SK-N-SH treated with all-trans-retinoic acid at 6 μM for 48 hours (cell line): ENCODE measurements at regions not wholly inside any gene's neighbourhood (a gene's known extent, or its start where the extent isn't known, plus 50 kb on each side); places are given as distances from the start of the nearest gene placed in this dataset.

Experiments
- ATAC-seq: fragments of 200-7000 bp; cut with Tn5 transposase; 3 replicates; pipeline ENCODE4 v1.9.1; 2020; ENCODE audit warnings: mild to moderate bottlenecking, moderate library complexity
- ARNTL ChIP-seq: fragments of 450-650 bp; formaldehyde crosslinking; IDR thresholded peaks from 2 replicates; pipeline ENCODE4 v1.5.0; 2020; ENCODE audit warnings: low read depth, mild to moderate bottlenecking, moderate library complexity, borderline replicate concordance
- BACH2 ChIP-seq: fragments of 250-450 bp; sonication (Bioruptor Pico); IDR thresholded peaks from 2 replicates; pipeline ENCODE4 v1.9.0; 2021; ENCODE audit warnings: mild to moderate bottlenecking, borderline replicate concordance
- CREB5 ChIP-seq: fragments of 250-450 bp; sonication (Bioruptor Pico); IDR thresholded peaks from 2 replicates; pipeline ENCODE4 v1.5.1; 2020; ENCODE audit warnings: low read depth, mild to moderate bottlenecking, moderate library complexity
- CSDC2 ChIP-seq: fragments of 250-450 bp; sonication (Bioruptor Pico); IDR thresholded peaks from 2 replicates; pipeline ENCODE4 v1.5.0; 2020; ENCODE audit warnings: mild to moderate bottlenecking, moderate library complexity
- CSRNP3 ChIP-seq: fragments of 250-450 bp; sonication (Bioruptor Pico); IDR thresholded peaks from 2 replicates; pipeline ENCODE4 v1.5.1; 2021; ENCODE audit warnings: mild to moderate bottlenecking, moderate library complexity
- ESRRG ChIP-seq: fragments of 250-450 bp; sonication (Bioruptor Pico); IDR thresholded peaks from 2 replicates; pipeline ENCODE4 v1.6.1; 2021; ENCODE audit warnings: mild to moderate bottlenecking
- ISL1 ChIP-seq: fragments of 250-450 bp; sonication (Bioruptor Pico); IDR thresholded peaks from 2 replicates; pipeline ENCODE4 v2.1.2; 2022; ENCODE audit warnings: mild to moderate bottlenecking, moderate library complexity
- OSR1 ChIP-seq: fragments of 250-450 bp; sonication (Bioruptor Pico); IDR thresholded peaks from 2 replicates; pipeline ENCODE4 v1.8.0; 2022; ENCODE audit warnings: moderate library complexity, mild to moderate bottlenecking, inconsistent platforms
- PATZ1 ChIP-seq: fragments of 250-450 bp; sonication (Bioruptor Pico); IDR thresholded peaks from 2 replicates; pipeline ENCODE4 v1.8.0; 2020; ENCODE audit warnings: mild to moderate bottlenecking, moderate library complexity, borderline replicate concordance
- POU6F1 ChIP-seq: fragments of 250-450 bp; sonication (Bioruptor Pico); IDR thresholded peaks from 2 replicates; pipeline ENCODE4 v1.8.0; 2021; ENCODE audit warnings: low read depth, mild to moderate bottlenecking, moderate library complexity, borderline replicate concordance
- PPARA ChIP-seq: fragments of 250-450 bp; sonication (Bioruptor Pico); IDR thresholded peaks from 2 replicates; pipeline ENCODE4 v1.5.0; 2020; ENCODE audit warnings: mild to moderate bottlenecking, borderline replicate concordance
- RARB ChIP-seq: fragments of 250-450 bp; sonication (Bioruptor Pico); IDR thresholded peaks from 2 replicates; pipeline ENCODE4 v1.8.0; 2021; ENCODE audit warnings: mild to moderate bottlenecking, moderate library complexity
- SNAI2 ChIP-seq: fragments of 250-450 bp; sonication (Bioruptor Pico); IDR thresholded peaks from 2 replicates; pipeline ENCODE4 v1.5.0; 2020; ENCODE audit warnings: mild to moderate bottlenecking, moderate library complexity
- TCF4 ChIP-seq: fragments of 250-450 bp; sonication (Bioruptor Pico); IDR thresholded peaks from 2 replicates; pipeline ENCODE4 v1.8.0; 2021; ENCODE audit warnings: mild to moderate bottlenecking, moderate library complexity, borderline replicate concordance
- TOX ChIP-seq: fragments of 250-450 bp; sonication (Bioruptor Pico); IDR thresholded peaks from 2 replicates; pipeline ENCODE4 v1.8.0; 2021; ENCODE audit warnings: mild to moderate bottlenecking, moderate library complexity, borderline replicate concordance
- ZC3H10 ChIP-seq: fragments of 250-450 bp; sonication (Bioruptor Pico); IDR thresholded peaks from 2 replicates; pipeline ENCODE4 v1.5.1; 2021; ENCODE audit warnings: mild to moderate bottlenecking, moderate library complexity
- ZFP3 ChIP-seq: fragments of 250-450 bp; sonication (Bioruptor Pico); IDR thresholded peaks from 2 replicates; pipeline ENCODE4 v1.5.0; 2020; ENCODE audit warnings: mild to moderate bottlenecking, moderate library complexity
- ZFP30 ChIP-seq: fragments of 450-650 bp; formaldehyde crosslinking; IDR thresholded peaks from 2 replicates; pipeline ENCODE4 v1.5.0; 2022; ENCODE audit warnings: mild to moderate bottlenecking, moderate library complexity
- ZNF565 ChIP-seq: fragments of 450-650 bp; formaldehyde crosslinking; conservative IDR thresholded peaks from 2 replicates; pipeline ENCODE4 v1.5.0; 2020; ENCODE audit warnings: low read depth, mild to moderate bottlenecking, moderate library complexity
- ZNF70 ChIP-seq: fragments of 450-650 bp; formaldehyde crosslinking; IDR thresholded peaks from 2 replicates; pipeline ENCODE4 v1.5.0; 2020; ENCODE audit warnings: mild to moderate bottlenecking, moderate library complexity
- ZNF8 ChIP-seq: fragments of 450-650 bp; formaldehyde crosslinking; IDR thresholded peaks from 2 replicates; pipeline ENCODE4 v1.5.0; 2020; ENCODE audit warnings: mild to moderate bottlenecking, moderate library complexity

- no peak for TF ChIP-seq POU6F1 (CRISPR knock-in tag)
- no peak for TF ChIP-seq ZFP30 (CRISPR knock-in tag)
- no peak for TF ChIP-seq PPARA (CRISPR knock-in tag)
- no peak for TF ChIP-seq ESRRG (CRISPR knock-in tag)
- TF ChIP-seq OSR1 (CRISPR knock-in tag) = no peak
- TF ChIP-seq PATZ1 (CRISPR knock-in tag) = no peak
- TF ChIP-seq ZNF565 (CRISPR knock-in tag) = no peak
- no peak for TF ChIP-seq CREB5
- no peak for TF ChIP-seq ZNF8 (CRISPR knock-in tag)
- no peak for TF ChIP-seq ARNTL (CRISPR knock-in tag)
- TF ChIP-seq TCF4 (CRISPR knock-in tag) = no peak
- no peak for TF ChIP-seq ZFP3 (CRISPR knock-in tag)
- no peak for TF ChIP-seq ZC3H10 (CRISPR knock-in tag)
- ATAC-seq = no peak
Measured at GRCh38 chr4:13887010-13887409, 259.5 kb upstream of the BOD1L1 start.

- TF ChIP-seq ISL1 (CRISPR knock-in tag) = no peak
- no peak for TF ChIP-seq ZFP3 (CRISPR knock-in tag)
- TF ChIP-seq ZC3H10 (CRISPR knock-in tag) = no peak
- TF ChIP-seq PPARA (CRISPR knock-in tag) = no peak
- no peak for TF ChIP-seq CREB5
- TF ChIP-seq OSR1 (CRISPR knock-in tag) = no peak
- no peak for TF ChIP-seq RARB (CRISPR knock-in tag)
- TF ChIP-seq PATZ1 (CRISPR knock-in tag) = no peak
- TF ChIP-seq SNAI2 (CRISPR knock-in tag) = no peak
- no peak for TF ChIP-seq ARNTL (CRISPR knock-in tag)
- TF ChIP-seq ZNF565 (CRISPR knock-in tag) = no peak
- TF ChIP-seq ESRRG (CRISPR knock-in tag) = no peak
- no peak for TF ChIP-seq BACH2
- no peak for TF ChIP-seq CSRNP3
- no peak for TF ChIP-seq CSDC2 (CRISPR knock-in tag)
- no peak for TF ChIP-seq TOX (CRISPR knock-in tag)
- no peak for TF ChIP-seq ZNF70 (CRISPR knock-in tag)
- no peak for TF ChIP-seq POU6F1 (CRISPR knock-in tag)
- TF ChIP-seq, all 23 proteins: peak for 0
- 0 out of 3 replicates have a peak, but pooled peaks have one; percentile 12 for ATAC-seq
Measured at GRCh38 chr4:13888112-13888511, 260.6 kb upstream of the BOD1L1 start.
